Smooth muscle cell (in vitro differentiated cells): ENCODE measurements at regions not wholly inside any gene's neighbourhood (a gene's known extent, or its start where the extent isn't known, plus 50 kb on each side); places are given as distances from the start of the nearest gene placed in this dataset.

Experiments used
- DNase-seq: peaks from one replicate; lab custom pipeline; 2025; ENCODE audit not compliant: unreplicated experiment; lab: John Stamatoyannopoulos, UW
- H2AFZ ChIP-seq: fragments of 200-600 bp; sonication (generic); 2 replicates; pipeline ENCODE4 v1.6.0; 2016; ENCODE audit warnings: antibody characterized with exemption, low read depth, mild to moderate bottlenecking
- H3F3A ChIP-seq: fragments of 200-600 bp; sonication (generic); 2 replicates; pipeline ENCODE4 v1.6.0; 2017; ENCODE audit warnings: antibody characterized with exemption, low read depth
- H3K27ac ChIP-seq: fragments of 200-600 bp; sonication (generic); 2 replicates; pipeline ENCODE4 v1.5.1; 2016; ENCODE audit warnings: low read depth, mild to moderate bottlenecking
- H3K27me3 ChIP-seq: fragments of 200-600 bp; sonication (generic); 2 replicates; pipeline ENCODE4 v1.6.1; 2016; ENCODE audit warnings: low read depth, mild to moderate bottlenecking
- H3K36me3 ChIP-seq: fragments of 200-600 bp; sonication (generic); 2 replicates; pipeline ENCODE4 v1.5.1; 2016; ENCODE audit warnings: low read depth
- H3K4me1 ChIP-seq: fragments of 200-600 bp; sonication (generic); 2 replicates; pipeline ENCODE4 v1.5.1; 2016; ENCODE audit warnings: low read depth
- H3K4me2 ChIP-seq: fragments of 200-600 bp; sonication (generic); 2 replicates; pipeline ENCODE4 v1.6.0; 2016; ENCODE audit warnings: mild to moderate bottlenecking
- H3K4me3 ChIP-seq: fragments of 200-600 bp; sonication (generic); 2 replicates; pipeline ENCODE4 v1.5.1; 2016; ENCODE audit warnings: mild to moderate bottlenecking
- H3K79me2 ChIP-seq: fragments of 200-600 bp; sonication (generic); 2 replicates; pipeline ENCODE4 v1.6.0; 2016; ENCODE audit warnings: low read depth, mild to moderate bottlenecking
- H3K9ac ChIP-seq: fragments of 200-600 bp; sonication (generic); 2 replicates; pipeline ENCODE4 v1.6.0; 2016; ENCODE audit warnings: low read depth
- H3K9me3 ChIP-seq: fragments of 200-600 bp; sonication (generic); replicated peaks from 2 replicates; pipeline ENCODE4 v1.5.1; 2016; ENCODE audit warnings: low read depth
- H4K20me1 ChIP-seq: fragments of 200-600 bp; sonication (generic); 2 replicates; pipeline ENCODE4 v1.6.0; 2016; ENCODE audit warnings: low read depth
- CTCF ChIP-seq: fragments of 200-600 bp; sonication (generic); IDR thresholded peaks from 2 replicates; pipeline ENCODE4 v1.5.1; 2017; ENCODE audit warnings: borderline replicate concordance, mild to moderate bottlenecking, antibody characterized with exemption; ENCODE audit not compliant: insufficient read depth, poor library complexity, severe bottlenecking
- WGBS: methylation state at CpG from one replicate; pipeline ENCODE4 v1.1.7; 2016; ENCODE audit warnings: low lambda C conversion rate; 5-methylcytosine and 5-hydroxymethylcytosine counted together

DNA sequence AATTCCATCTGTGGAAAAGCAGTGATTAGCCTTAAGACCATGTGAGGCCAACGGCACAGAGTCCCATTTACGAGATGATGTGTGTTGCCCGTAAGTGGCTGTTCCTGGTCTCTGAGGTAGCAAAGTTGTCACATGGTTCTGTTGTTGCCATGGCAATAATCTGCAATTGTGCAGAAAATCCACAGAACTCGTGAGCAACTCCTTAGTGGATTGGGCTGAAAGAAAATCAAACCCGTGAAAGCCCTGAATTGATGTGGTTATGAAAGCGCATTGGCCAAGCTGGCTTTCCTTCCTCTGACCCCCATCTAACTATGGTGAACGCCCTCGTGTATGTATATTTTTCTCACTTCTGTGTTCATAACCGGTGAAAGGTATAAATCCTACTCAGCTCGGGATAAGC is 614.7 kb downstream of the EBF1 start:
- peak overlapping the region; percentile 74 for H3K27ac ChIP-seq
- peaks cover 17% of the 10 kb centered on the region for H3K4me1 ChIP-seq
- no peaks in the 10 kb centered on the region for H3K9me3 ChIP-seq
- no peaks in the 10 kb centered on the region for H3K36me3 ChIP-seq
- no peaks in the 10 kb centered on the region for H3K79me2 ChIP-seq
- no peak overlapping the region for H3K4me3 ChIP-seq
- no peaks in the 10 kb centered on the region for H4K20me1 ChIP-seq
- H3K27me3 ChIP-seq: no peaks in the 10 kb centered on the region
- WGBS: 44% methylated on average over 10 of the region's 10 CpGs
- no peak for TF ChIP-seq CTCF
- DNase-seq: no peak
- peak overlapping the region; percentile 66 for H3K9ac ChIP-seq
- peak overlapping the region; percentile 53 for H3K4me2 ChIP-seq
- H2AFZ ChIP-seq: peak overlapping the region; percentile 75
- H3F3A ChIP-seq: no peaks in the 10 kb centered on the region

DNA sequence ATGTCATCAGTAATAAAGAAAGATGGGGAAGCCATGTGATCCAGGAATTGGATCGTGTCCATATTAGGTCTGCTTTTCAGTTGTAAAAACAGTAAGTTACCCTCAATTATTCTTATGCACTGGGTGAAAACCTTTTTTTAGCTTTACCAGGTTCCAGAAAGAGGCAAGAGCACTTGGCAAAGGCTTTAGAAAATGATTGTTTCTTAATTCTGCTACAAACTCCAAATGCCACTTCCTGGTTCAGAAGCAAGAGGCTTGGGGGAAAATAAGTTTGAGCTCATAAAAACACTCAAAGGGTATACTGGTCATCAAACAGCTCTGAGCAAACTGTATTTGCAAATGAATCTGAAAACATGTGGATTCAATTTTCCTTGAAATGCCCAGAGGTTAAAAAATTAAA is 615.6 kb downstream of the EBF1 start:
- Histone ChIP-seq H3K27me3 (peaks cover under 1% of the 10 kb centered on the region), H3K4me3 (no peak overlapping the region), H4K20me1 (no peaks in the 10 kb centered on the region), H2AFZ (peak overlapping the region; percentile 75), H3K27ac (peak overlapping the region; percentile 74), H3K4me1 (peaks cover 17% of the 10 kb centered on the region), H3K9ac (no peak overlapping the region), H3K4me2 (peak overlapping the region; percentile 53), H3K79me2 (no peaks in the 10 kb centered on the region), H3K9me3 (no peaks in the 10 kb centered on the region), H3K36me3 (no peaks in the 10 kb centered on the region), H3F3A (no peaks in the 10 kb centered on the region)
- no peak for TF ChIP-seq CTCF
- WGBS: 76% methylated on average over 1 of the region's 1 CpG
- DNase-seq: no peak

DNA sequence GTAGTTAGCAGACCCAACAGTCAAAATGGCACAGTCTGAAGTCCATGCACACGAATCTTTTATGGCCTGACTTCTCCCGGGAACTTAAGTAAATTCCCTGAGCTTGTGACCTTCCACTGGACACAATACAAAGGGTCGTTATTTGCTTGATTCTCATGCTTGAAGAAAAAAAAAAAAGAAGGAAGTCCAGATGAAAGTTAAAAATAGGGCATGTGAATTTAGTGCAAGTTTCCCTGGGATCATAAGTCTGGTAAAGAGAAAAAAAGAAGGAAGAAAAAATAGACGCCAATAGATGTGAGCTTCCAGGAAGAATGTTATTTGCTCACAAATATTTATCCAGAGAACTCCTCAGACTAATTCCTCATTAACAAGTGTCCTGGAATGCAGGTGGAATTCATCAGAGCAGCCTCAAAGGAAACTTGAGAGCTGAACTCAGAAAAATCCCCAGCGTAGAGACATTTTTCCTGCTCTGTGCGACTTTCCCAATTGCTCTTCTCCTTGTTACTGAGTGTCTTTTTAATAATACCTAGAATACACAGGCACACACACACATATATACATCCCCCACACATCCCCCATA is 616.3 kb downstream of the EBF1 start:
- Histone ChIP-seq H3K4me2 (no peak overlapping the region), H2AFZ (no peak overlapping the region), H3K4me3 (no peak overlapping the region), H3K36me3 (no peaks in the 10 kb centered on the region), H3K27me3 (peaks cover 4% of the 10 kb centered on the region), H3K9me3 (no peaks in the 10 kb centered on the region), H4K20me1 (no peaks in the 10 kb centered on the region), H3F3A (no peaks in the 10 kb centered on the region), H3K79me2 (no peaks in the 10 kb centered on the region), H3K9ac (no peak overlapping the region), H3K4me1 (peaks cover 17% of the 10 kb centered on the region), H3K27ac (no peak overlapping the region)
- WGBS: 78% methylated on average over 6 of the region's 6 CpGs
- TF ChIP-seq CTCF: no peak
- DNase-seq: no peak

DNA sequence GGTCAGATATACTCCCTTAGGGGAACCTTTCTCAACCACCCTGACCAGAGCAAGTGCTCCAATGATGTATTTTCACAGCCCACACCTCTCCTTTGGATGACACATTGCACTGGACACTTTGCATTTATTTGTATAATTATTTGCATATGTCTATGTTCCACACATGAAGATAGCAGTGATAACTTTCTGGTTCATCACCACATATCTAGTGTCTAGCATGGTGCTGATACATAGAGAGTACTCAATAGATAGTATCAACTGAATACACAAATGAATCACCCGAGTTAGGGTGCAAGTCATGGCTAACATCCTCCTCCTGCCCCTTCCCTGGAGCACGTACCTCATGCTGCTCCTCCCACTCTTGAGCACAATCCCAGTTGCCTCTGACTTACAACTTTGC is 617.6 kb downstream of the EBF1 start:
- H3K4me1 ChIP-seq: peaks cover 17% of the 10 kb centered on the region
- H3K79me2 ChIP-seq: no peaks in the 10 kb centered on the region
- no peak for TF ChIP-seq CTCF
- no peaks in the 10 kb centered on the region for H3K36me3 ChIP-seq
- no peak overlapping the region for H3K9ac ChIP-seq
- no peaks in the 10 kb centered on the region for H3F3A ChIP-seq
- no peak overlapping the region for H3K4me3 ChIP-seq
- WGBS: 79% methylated on average over 2 of the region's 2 CpGs
- H2AFZ ChIP-seq: no peak overlapping the region
- no peaks in the 10 kb centered on the region for H4K20me1 ChIP-seq
- no peak for DNase-seq
- H3K27ac ChIP-seq: no peak overlapping the region
- peaks cover 7% of the 10 kb centered on the region for H3K27me3 ChIP-seq
- no peaks in the 10 kb centered on the region for H3K9me3 ChIP-seq
- no peak overlapping the region for H3K4me2 ChIP-seq
